CD4-positive, alpha-beta T cell treated with Interleukin-4 for 1 hour (primary cell): ENCODE measurements at regions not wholly inside any gene's neighbourhood (a gene's known extent, or its start where the extent isn't known, plus 50 kb on each side); places are given as distances from the start of the nearest gene placed in this dataset.

Experiments used
- DNase-seq, 2 donors: peaks; one replicate each; pipeline ENCODE4 v3.0.0-alpha.2; 2020 to 2022

- DNase-seq: no peak
Measured at GRCh38 chr2:2867397-2867979, 510.1 kb downstream of the EIPR1 start.

- DNase-seq: no peak
Measured at GRCh38 chr2:2866459-2866858, 511.2 kb downstream of the EIPR1 start.

- no peak for DNase-seq
Measured at GRCh38 chr2:2862386-2862785, 515.2 kb downstream of the EIPR1 start.

- no peak for DNase-seq
Measured at GRCh38 chr2:2861666-2862240, 515.9 kb downstream of the EIPR1 start.

- DNase-seq: no peak
Measured at GRCh38 chr2:2860589-2861300, 516.9 kb downstream of the EIPR1 start.

GRCh38 chr2:2859732-2860131, 517.9 kb downstream of the EIPR1 start:
- no peak for DNase-seq

- no peak for DNase-seq
Measured at GRCh38 chr2:2859164-2859563, 518.5 kb downstream of the EIPR1 start.

- no peak for DNase-seq
Measured at GRCh38 chr2:2856723-2857415, 520.7 kb downstream of the EIPR1 start.

GRCh38 chr2:2855297-2855696, 522.3 kb downstream of the EIPR1 start:
- no peak for DNase-seq

GRCh38 chr2:2853346-2853745, 522.3 kb upstream of the MYT1L start:
- no peak for DNase-seq

GRCh38 chr2:2851806-2852777, 521.0 kb upstream of the MYT1L start:
- no peak for DNase-seq

- DNase-seq: no peak
Measured at GRCh38 chr2:2851316-2851715, 520.2 kb upstream of the MYT1L start.

- DNase-seq: no peak
Measured at GRCh38 chr2:2850859-2851258, 519.8 kb upstream of the MYT1L start.

GRCh38 chr2:2850218-2850755, 519.2 kb upstream of the MYT1L start:
- DNase-seq: no peak

- DNase-seq: no peak
Measured at GRCh38 chr2:2849464-2850217, 518.6 kb upstream of the MYT1L start.

GRCh38 chr2:2848621-2849333, 517.7 kb upstream of the MYT1L start:
- no peak for DNase-seq

- DNase-seq: no peak
Measured at GRCh38 chr2:2848198-2848597, 517.1 kb upstream of the MYT1L start.

- no peak for DNase-seq
Measured at GRCh38 chr2:2847209-2847676, 516.2 kb upstream of the MYT1L start.

- DNase-seq: no peak
Measured at GRCh38 chr2:2846332-2847208, 515.5 kb upstream of the MYT1L start.
